ENCODE measurements at regions not wholly inside any gene's neighbourhood (a gene's known extent, or its start where the extent isn't known, plus 50 kb on each side); places are given as distances from the start of the nearest gene placed in this dataset.
"Not testable (repeated sequence)": the region's sequence is repeated elsewhere in the genome, so short reads cannot be mapped to it uniquely, and the experiment has no call there.

DNA sequence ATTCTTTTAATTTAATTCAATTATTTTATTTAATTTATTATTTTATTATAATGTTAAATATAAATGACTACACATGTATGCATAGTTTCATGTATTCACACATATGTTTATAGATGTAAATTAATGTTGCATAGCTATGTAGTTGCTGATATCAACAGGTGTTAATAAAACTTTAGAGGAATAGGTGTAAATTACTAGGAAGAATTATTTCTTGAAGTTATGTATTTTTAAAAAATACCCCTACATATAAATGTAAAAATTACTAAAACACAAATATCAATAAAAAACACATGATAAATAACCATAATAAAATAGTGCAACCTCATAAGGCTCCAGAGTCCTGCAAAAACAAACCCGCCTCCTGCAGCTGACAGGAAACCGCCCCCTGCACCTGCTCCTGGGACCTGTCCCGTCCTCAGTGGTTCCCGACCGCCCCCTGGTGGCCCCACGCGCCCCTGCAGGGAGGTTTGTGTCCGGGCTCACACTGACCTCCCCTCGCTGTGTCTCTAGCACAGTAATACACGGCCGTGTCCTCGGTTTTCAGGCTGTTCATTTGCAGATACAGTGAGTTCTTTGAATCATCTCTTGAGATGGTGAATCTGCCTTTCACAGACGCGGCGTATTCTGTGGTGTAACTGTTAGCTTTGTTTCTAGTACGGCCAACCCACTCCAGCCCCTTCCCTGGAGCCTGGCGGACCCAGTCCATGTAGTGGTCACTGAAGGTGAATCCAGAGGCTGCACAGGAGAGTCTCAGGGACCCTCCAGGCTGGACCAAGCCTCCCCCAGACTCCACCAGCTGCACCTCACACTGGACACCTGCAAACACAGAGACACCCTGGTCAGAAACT is 1264.0 kb downstream of the TMEM121 start:
- no peak for TF ChIP-seq SUZ12 (IDR thresholded peaks at IDR 0.05; ENCODE audit: extremely low read depth, insufficient read depth, insufficient read length)
- no peak for TF ChIP-seq YY1 (IDR thresholded peaks at IDR 0.05; ENCODE audit: insufficient read depth, insufficient read length)
- TF ChIP-seq ZNF274 (IDR thresholded peaks at IDR 0.05; ENCODE audit: low read depth, low read length): no peak
- H3K4me1 ChIP-seq (ENCODE audit: insufficient read depth, insufficient read length): no peaks in the 10 kb centered on the region
- no peaks in the 10 kb centered on the region for H3K36me3 ChIP-seq (ENCODE audit: insufficient read depth, insufficient read length, low read length)
- H3K27me3 ChIP-seq (ENCODE audit: insufficient read depth, insufficient read length): no peaks in the 10 kb centered on the region
- DNase-seq (ENCODE audit: low read depth, low spot score): peak; percentile 13
- H3K9me3 ChIP-seq (ENCODE audit: insufficient read depth, low read length): no peaks in the 10 kb centered on the region
- no peak overlapping the region for H3K9ac ChIP-seq (ENCODE audit: insufficient read length, low read depth)
- H3K4me3 ChIP-seq (ENCODE audit: insufficient read length, low read depth): no peak overlapping the region

- DNase-seq (ENCODE audit: low read depth, low spot score): no peak
- Histone ChIP-seq H3K4me1 (ENCODE audit: insufficient read depth, insufficient read length) (no peaks in the 10 kb centered on the region), H3K4me3 (ENCODE audit: insufficient read length, low read depth) (no peak overlapping the region), H3K27me3 (ENCODE audit: insufficient read depth, insufficient read length) (no peaks in the 10 kb centered on the region), H3K9me3 (ENCODE audit: insufficient read depth, low read length) (no peaks in the 10 kb centered on the region), H3K9ac (ENCODE audit: insufficient read length, low read depth) (no peak overlapping the region), H3K36me3 (ENCODE audit: insufficient read depth, insufficient read length, low read length) (no peaks in the 10 kb centered on the region)
- no peak for TF ChIP-seq YY1 (IDR thresholded peaks at IDR 0.05; ENCODE audit: insufficient read depth, insufficient read length)
- TF ChIP-seq SUZ12 (IDR thresholded peaks at IDR 0.05; ENCODE audit: extremely low read depth, insufficient read depth, insufficient read length): no peak
These were observed 1266.2 kb downstream of the TMEM121 start for GRCh38 chr14:106792543-106792942.

DNA sequence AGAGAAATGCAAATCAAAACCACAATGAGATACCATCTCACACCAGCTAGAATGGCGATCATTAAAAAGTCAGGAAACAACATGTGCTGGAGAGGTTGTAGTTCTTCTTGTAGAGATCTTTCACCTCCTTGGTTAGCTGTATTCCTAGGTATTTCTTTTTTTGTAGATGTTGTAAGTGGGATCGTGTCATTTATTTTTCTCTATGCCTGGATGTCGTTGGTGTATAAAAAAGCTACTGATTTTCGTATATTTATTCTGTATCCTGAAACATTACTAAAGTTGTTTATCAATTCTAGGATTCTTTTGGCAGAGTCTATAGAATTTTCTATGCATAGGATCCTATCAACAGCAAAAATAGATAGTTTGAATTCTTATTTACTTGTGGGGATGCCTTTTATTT is 1271.8 kb downstream of the TMEM121 start:
- DNase-seq (ENCODE audit: low read depth, low spot score); H3K36me3 ChIP-seq (ENCODE audit: insufficient read depth, insufficient read length, low read length); H3K4me1 ChIP-seq (ENCODE audit: insufficient read depth, insufficient read length); H3K9me3 ChIP-seq (ENCODE audit: insufficient read depth, low read length); H3K4me3 ChIP-seq (ENCODE audit: insufficient read length, low read depth); H3K9ac ChIP-seq (ENCODE audit: insufficient read length, low read depth); H3K27me3 ChIP-seq (ENCODE audit: insufficient read depth, insufficient read length): not testable (repeated sequence)

GRCh38 chr14:106802413-106803364 is 1276.3 kb downstream of the TMEM121 start:
- TF ChIP-seq ZNF274 (IDR thresholded peaks at IDR 0.05; ENCODE audit: low read depth, low read length): no peak
- TF ChIP-seq SUZ12 (IDR thresholded peaks at IDR 0.05; ENCODE audit: extremely low read depth, insufficient read depth, insufficient read length): no peak
- Histone ChIP-seq H3K27me3 (ENCODE audit: insufficient read depth, insufficient read length) (no peaks in the 10 kb centered on the region), H3K4me3 (ENCODE audit: insufficient read length, low read depth) (no peak overlapping the region), H3K9ac (ENCODE audit: insufficient read length, low read depth) (no peak overlapping the region), H3K36me3 (ENCODE audit: insufficient read depth, insufficient read length, low read length) (no peaks in the 10 kb centered on the region), H3K9me3 (ENCODE audit: insufficient read depth, low read length) (no peaks in the 10 kb centered on the region), H3K4me1 (ENCODE audit: insufficient read depth, insufficient read length) (no peaks in the 10 kb centered on the region)
- DNase-seq (ENCODE audit: low read depth, low spot score): no peak

- no peaks in the 10 kb centered on the region for H3K9me3 ChIP-seq (ENCODE audit: insufficient read depth, low read length)
These were observed 1277.0 kb downstream of the TMEM121 start for GRCh38 chr14:106803379-106803778.

GRCh38 chr14:106807493-106807892 is 1281.1 kb downstream of the TMEM121 start:
- H3K4me3 ChIP-seq (ENCODE audit: insufficient read length, low read depth): no peak overlapping the region
- no peaks in the 10 kb centered on the region for H3K4me1 ChIP-seq (ENCODE audit: insufficient read depth, insufficient read length)
- no peak overlapping the region for H3K9ac ChIP-seq (ENCODE audit: insufficient read length, low read depth)
- TF ChIP-seq YY1 (IDR thresholded peaks at IDR 0.05; ENCODE audit: insufficient read depth, insufficient read length) (no peak), ZNF274 (IDR thresholded peaks at IDR 0.05; ENCODE audit: low read depth, low read length) (no peak), SUZ12 (IDR thresholded peaks at IDR 0.05; ENCODE audit: extremely low read depth, insufficient read depth, insufficient read length) (no peak)
- H3K27me3 ChIP-seq (ENCODE audit: insufficient read depth, insufficient read length): no peaks in the 10 kb centered on the region
- no peak for DNase-seq (ENCODE audit: low read depth, low spot score)
- no peaks in the 10 kb centered on the region for H3K36me3 ChIP-seq (ENCODE audit: insufficient read depth, insufficient read length, low read length)
- H3K9me3 ChIP-seq (ENCODE audit: insufficient read depth, low read length): no peaks in the 10 kb centered on the region

More at GRCh38 chr14:106803379-106803778, 1277.0 kb downstream of the TMEM121 start:
- no peak for DNase-seq (ENCODE audit: low read depth, low spot score)
- Histone ChIP-seq H3K36me3 (ENCODE audit: insufficient read depth, insufficient read length, low read length) (no peaks in the 10 kb centered on the region), H3K9ac (ENCODE audit: insufficient read length, low read depth) (no peak overlapping the region), H3K27me3 (ENCODE audit: insufficient read depth, insufficient read length) (no peaks in the 10 kb centered on the region), H3K4me1 (ENCODE audit: insufficient read depth, insufficient read length) (no peaks in the 10 kb centered on the region), H3K4me3 (ENCODE audit: insufficient read length, low read depth) (no peak overlapping the region)
- TF ChIP-seq YY1 (IDR thresholded peaks at IDR 0.05; ENCODE audit: insufficient read depth, insufficient read length): no peak
- no peak for TF ChIP-seq SUZ12 (IDR thresholded peaks at IDR 0.05; ENCODE audit: extremely low read depth, insufficient read depth, insufficient read length)
- TF ChIP-seq ZNF274 (IDR thresholded peaks at IDR 0.05; ENCODE audit: low read depth, low read length): no peak

DNA sequence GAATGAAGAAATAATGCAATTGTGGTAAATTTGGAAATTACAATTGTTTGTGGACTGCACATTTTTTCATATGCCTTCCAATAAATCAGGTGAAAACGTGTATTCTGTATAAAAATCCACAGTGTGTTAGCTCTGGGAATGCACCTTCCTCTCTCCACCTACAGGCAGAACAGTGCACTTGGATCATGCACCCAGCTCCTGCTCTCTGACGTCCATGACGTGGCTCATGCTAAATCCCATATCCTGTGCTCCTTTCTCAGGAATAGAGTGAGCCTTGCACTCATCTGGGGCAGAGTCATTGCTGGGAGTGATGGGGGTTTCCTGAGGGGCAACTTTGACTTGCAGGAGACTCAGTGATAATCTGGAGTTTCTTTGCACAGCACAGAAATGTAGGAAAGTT is 1282.1 kb downstream of the TMEM121 start:
- no peaks in the 10 kb centered on the region for H3K9me3 ChIP-seq (ENCODE audit: insufficient read depth, low read length)
- DNase-seq (ENCODE audit: low read depth, low spot score): no peak
- peaks cover 6% of the 10 kb centered on the region for H3K27me3 ChIP-seq (ENCODE audit: insufficient read depth, insufficient read length)
- no peaks in the 10 kb centered on the region for H3K36me3 ChIP-seq (ENCODE audit: insufficient read depth, insufficient read length, low read length)
- H3K9ac ChIP-seq (ENCODE audit: insufficient read length, low read depth): no peak overlapping the region
- H3K4me3 ChIP-seq (ENCODE audit: insufficient read length, low read depth): no peak overlapping the region
- H3K4me1 ChIP-seq (ENCODE audit: insufficient read depth, insufficient read length): no peaks in the 10 kb centered on the region
- TF ChIP-seq YY1 (IDR thresholded peaks at IDR 0.05; ENCODE audit: insufficient read depth, insufficient read length) (no peak), SUZ12 (IDR thresholded peaks at IDR 0.05; ENCODE audit: extremely low read depth, insufficient read depth, insufficient read length) (no peak), ZNF274 (IDR thresholded peaks at IDR 0.05; ENCODE audit: low read depth, low read length) (no peak)

Data from NT2/D1 (cell line).